H1 (cell line): ENCODE measurements at regions not wholly inside any gene's neighbourhood (a gene's known extent, or its start where the extent isn't known, plus 50 kb on each side); places are given as distances from the start of the nearest gene placed in this dataset.

ENCODE experiments used
- CHD1 ChIP-seq: IDR thresholded peaks from 2 replicates; pipeline ENCODE4 v1.6.1; 2012; ENCODE audit warnings: low read depth, low read length, improper control_type of control experiment
- CHD7 ChIP-seq: fragments of 300-600 bp; sonication (generic); IDR thresholded peaks from 2 replicates; pipeline ENCODE4 v1.7.1; 2012; ENCODE audit warnings: low read length, moderate library complexity, mild to moderate bottlenecking, inconsistent platforms; ENCODE audit not compliant: insufficient replicate concordance
- E2F6 ChIP-seq: IDR thresholded peaks from 2 replicates; pipeline ENCODE4 v1.6.1; 2012; ENCODE audit warnings: inconsistent platforms
- EZH2 ChIP-seq: fragments of 200-600 bp; sonication (generic); IDR thresholded peaks from 2 replicates; pipeline ENCODE4 v1.7.1; 2012; ENCODE audit warnings: low read depth, mild to moderate bottlenecking, moderate library complexity, low read length, inconsistent platforms; ENCODE audit not compliant: severe bottlenecking
- JUN ChIP-seq: IDR thresholded peaks from 2 replicates; pipeline ENCODE4 v1.6.1; 2011; ENCODE audit warnings: low read depth, mild to moderate bottlenecking, improper control_type of control experiment, low read length
- NRF1 ChIP-seq: IDR thresholded peaks from 2 replicates; pipeline ENCODE4 v1.6.1; 2011; ENCODE audit warnings: mild to moderate bottlenecking, low read depth, low read length, improper control_type of control experiment
- TBP ChIP-seq: IDR thresholded peaks from 2 replicates; pipeline ENCODE4 v1.6.1; 2011; ENCODE audit warnings: low read depth, low read length, improper control_type of control experiment

DNA sequence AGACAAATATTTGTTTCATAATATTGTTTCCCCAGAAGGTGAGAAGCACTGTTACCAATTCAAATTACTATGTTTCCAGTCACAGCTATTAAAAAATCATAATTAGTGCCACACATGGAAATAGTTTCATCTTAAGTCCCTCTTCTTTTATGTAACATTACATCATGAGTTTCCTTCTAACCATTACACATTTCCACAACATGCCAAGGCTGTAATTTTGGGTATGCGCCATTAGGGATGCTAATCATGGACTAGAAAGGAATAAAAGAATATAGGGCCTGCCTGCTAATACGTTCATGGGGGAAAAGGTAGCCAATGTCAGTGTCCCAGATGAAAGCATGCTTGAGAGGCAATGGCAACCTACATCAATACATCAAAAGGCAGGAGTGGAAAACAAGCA, 142.5 kb upstream of the LPAR1 start (continued):
- TF ChIP-seq TBP (no peak), E2F6 (no peak), CHD7 (no peak), JUN (no peak), CHD1 (no peak), EZH2 (no peak), NRF1 (no peak)
